Gastrocnemius medialis (tissue), 4 donors: ENCODE measurements at regions not wholly inside any gene's neighbourhood (a gene's known extent, or its start where the extent isn't known, plus 50 kb on each side); places are given as distances from the start of the nearest gene placed in this dataset.
"Not testable (repeated sequence)": the region's sequence is repeated elsewhere in the genome, so short reads cannot be mapped to it uniquely, and the experiment has no call there.

Source experiments
- POLR2A ChIP-seq, 2 donors: fragments of 450-650 bp; IDR thresholded peaks; one replicate each; pipeline ENCODE4 v1.6.1; 2017; ENCODE audit warnings: antibody characterized with exemption in 2 of 2, mild to moderate bottlenecking in 2 of 2, moderate library complexity in 2 of 2
- TF ChIP-seq, protein P1 (sequence below), 5 experiments: fragments of 450-650 bp in 3 of 5; fragments of 200-600 bp in 2 of 5; sonication (generic) in 2 of 5; IDR thresholded peaks in 4 of 5; conservative IDR thresholded peaks in 1 of 5; 1 replicate in 4 of 5; 2 replicates in 1 of 5; pipeline ENCODE4 v1.5.1; 2016 to 2019; ENCODE audit warnings: antibody characterized with exemption in 5 of 5, mild to moderate bottlenecking in 3 of 5, moderate library complexity in 3 of 5

- TF ChIP-seq POLR2A (IDR thresholded peaks at IDR 0.05), result not testable (repeated sequence)
- TF ChIP-seq, protein P1, sequence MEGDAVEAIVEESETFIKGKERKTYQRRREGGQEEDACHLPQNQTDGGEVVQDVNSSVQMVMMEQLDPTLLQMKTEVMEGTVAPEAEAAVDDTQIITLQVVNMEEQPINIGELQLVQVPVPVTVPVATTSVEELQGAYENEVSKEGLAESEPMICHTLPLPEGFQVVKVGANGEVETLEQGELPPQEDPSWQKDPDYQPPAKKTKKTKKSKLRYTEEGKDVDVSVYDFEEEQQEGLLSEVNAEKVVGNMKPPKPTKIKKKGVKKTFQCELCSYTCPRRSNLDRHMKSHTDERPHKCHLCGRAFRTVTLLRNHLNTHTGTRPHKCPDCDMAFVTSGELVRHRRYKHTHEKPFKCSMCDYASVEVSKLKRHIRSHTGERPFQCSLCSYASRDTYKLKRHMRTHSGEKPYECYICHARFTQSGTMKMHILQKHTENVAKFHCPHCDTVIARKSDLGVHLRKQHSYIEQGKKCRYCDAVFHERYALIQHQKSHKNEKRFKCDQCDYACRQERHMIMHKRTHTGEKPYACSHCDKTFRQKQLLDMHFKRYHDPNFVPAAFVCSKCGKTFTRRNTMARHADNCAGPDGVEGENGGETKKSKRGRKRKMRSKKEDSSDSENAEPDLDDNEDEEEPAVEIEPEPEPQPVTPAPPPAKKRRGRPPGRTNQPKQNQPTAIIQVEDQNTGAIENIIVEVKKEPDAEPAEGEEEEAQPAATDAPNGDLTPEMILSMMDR (IDR thresholded peaks at IDR 0.05 in 4 of 5, conservative IDR thresholded peaks at IDR 0.05 in 1 of 5), result not testable (repeated sequence)
These were observed 57.2 kb upstream of the ME3 start for GRCh38 chr11:86729576-86729975.
